HFFc6 (cell line): ENCODE measurements at regions not wholly inside any gene's neighbourhood (a gene's known extent, or its start where the extent isn't known, plus 50 kb on each side); places are given as distances from the start of the nearest gene placed in this dataset.

ENCODE experiments used
- DNase-seq: peaks from one replicate; pipeline ENCODE4 v3.0.0-alpha.2; 2018
- H3K27ac Mint-ChIP-seq: 2 replicates; pipeline ENCODE4 v1.8.0; 2020; ENCODE audit warnings: mild to moderate bottlenecking, mixed read lengths
- H3K27me3 Mint-ChIP-seq: 2 replicates; pipeline ENCODE4 v1.8.0; 2021; ENCODE audit warnings: mild to moderate bottlenecking, moderate library complexity, mixed read lengths; ENCODE audit not compliant: insufficient read depth
- H3K36me3 Mint-ChIP-seq: 2 replicates; pipeline ENCODE4 v1.8.0; 2021; ENCODE audit warnings: low read depth, mixed read lengths
- H3K4me1 Mint-ChIP-seq: 2 replicates; pipeline ENCODE4 v1.8.0; 2020; ENCODE audit warnings: low read depth, mixed read lengths
- H3K4me3 Mint-ChIP-seq: 2 replicates; pipeline ENCODE4 v1.8.0; 2020; ENCODE audit warnings: mild to moderate bottlenecking, moderate library complexity, mixed read lengths
- H3K9me3 Mint-ChIP-seq: 2 replicates; pipeline ENCODE4 v1.8.0; 2020; ENCODE audit warnings: mild to moderate bottlenecking, mixed read lengths
- TF ChIP-seq, protein P1 (sequence below): fragments of 200-600 bp; sonication (generic); IDR thresholded peaks from 2 replicates; pipeline ENCODE4 v1.5.0; 2021; ENCODE audit warnings: antibody characterized with exemption, mild to moderate bottlenecking

DNA sequence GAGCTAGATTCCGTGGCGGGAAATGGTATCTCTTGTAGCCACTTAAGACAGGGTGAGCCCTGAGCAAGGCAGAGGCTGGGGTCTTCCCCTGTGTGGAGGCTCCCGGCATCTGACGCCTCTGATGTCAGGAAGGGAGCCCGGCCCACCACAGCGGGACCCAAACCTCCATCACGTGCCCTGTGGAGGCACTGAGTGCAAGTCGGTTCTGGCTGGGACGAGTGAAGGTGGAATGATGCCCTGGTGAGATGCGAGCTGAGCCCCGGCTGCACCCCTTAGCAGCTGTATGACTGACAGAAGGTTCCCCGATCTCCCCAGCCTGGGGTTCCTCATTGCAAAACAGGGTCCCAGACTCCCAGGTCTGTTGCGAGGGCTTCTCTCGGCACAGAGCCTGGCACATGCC, 187.4 kb upstream of the TNRC6C start:
- DNase-seq = no peak
- Mint-ChIP-seq H3K4me1 (peaks cover 6% of the 10 kb centered on the region), H3K27me3 (peaks cover 43% of the 10 kb centered on the region), H3K4me3 (no peak overlapping the region), H3K36me3 (no peaks in the 10 kb centered on the region), H3K9me3 (no peaks in the 10 kb centered on the region), H3K27ac (peak overlapping the region; percentile 44; the same call in 1 of the 2 replicates)
- TF ChIP-seq, protein P1, sequence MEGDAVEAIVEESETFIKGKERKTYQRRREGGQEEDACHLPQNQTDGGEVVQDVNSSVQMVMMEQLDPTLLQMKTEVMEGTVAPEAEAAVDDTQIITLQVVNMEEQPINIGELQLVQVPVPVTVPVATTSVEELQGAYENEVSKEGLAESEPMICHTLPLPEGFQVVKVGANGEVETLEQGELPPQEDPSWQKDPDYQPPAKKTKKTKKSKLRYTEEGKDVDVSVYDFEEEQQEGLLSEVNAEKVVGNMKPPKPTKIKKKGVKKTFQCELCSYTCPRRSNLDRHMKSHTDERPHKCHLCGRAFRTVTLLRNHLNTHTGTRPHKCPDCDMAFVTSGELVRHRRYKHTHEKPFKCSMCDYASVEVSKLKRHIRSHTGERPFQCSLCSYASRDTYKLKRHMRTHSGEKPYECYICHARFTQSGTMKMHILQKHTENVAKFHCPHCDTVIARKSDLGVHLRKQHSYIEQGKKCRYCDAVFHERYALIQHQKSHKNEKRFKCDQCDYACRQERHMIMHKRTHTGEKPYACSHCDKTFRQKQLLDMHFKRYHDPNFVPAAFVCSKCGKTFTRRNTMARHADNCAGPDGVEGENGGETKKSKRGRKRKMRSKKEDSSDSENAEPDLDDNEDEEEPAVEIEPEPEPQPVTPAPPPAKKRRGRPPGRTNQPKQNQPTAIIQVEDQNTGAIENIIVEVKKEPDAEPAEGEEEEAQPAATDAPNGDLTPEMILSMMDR = no peak

DNA sequence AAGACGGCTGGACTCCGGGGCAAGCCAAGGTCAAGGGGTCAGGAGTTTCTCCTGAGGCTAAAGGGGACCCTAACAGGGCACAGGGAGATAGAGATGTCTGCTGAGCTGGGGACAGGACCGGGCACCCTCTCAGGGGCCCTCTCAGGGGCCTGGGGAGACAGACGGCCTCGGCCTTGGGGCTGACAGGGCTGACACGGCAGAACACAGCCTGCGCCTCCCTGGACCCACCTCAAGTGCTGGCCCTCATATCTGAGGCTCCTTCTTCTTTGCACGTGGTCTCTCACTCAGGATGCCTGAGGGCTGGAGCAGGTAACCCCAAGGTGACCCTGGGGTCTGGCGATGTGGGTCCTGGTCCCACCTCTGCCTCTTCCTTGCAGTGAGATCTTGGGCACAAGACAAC, 186.9 kb upstream of the TNRC6C start:
- Mint-ChIP-seq H3K27ac (no peak overlapping the region), H3K4me1 (peaks cover 6% of the 10 kb centered on the region), H3K4me3 (no peak overlapping the region), H3K27me3 (peaks cover 41% of the 10 kb centered on the region), H3K36me3 (no peaks in the 10 kb centered on the region), H3K9me3 (no peaks in the 10 kb centered on the region)
- DNase-seq = no peak
- TF ChIP-seq, protein P1 = no peak

DNA sequence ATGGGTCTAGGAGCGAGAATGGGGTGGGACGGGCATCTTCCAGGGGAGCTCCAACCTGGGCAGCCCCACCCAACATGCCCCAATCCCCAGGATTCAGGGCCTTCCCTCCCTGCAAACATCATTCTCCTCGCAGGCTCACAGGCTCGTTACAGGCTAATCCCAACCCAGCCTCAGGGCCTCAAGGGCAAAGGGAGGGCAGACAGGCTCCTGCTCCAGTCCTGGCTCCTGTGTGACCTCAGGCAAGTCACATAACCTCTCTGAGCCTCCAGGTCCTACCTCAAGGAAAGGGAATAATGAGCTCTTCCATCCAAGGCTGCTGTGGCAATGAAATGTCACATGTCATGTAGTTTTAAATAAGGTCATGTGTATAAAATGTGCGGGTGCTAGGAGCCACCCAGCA, 186.5 kb upstream of the TNRC6C start:
- DNase-seq = no peak
- Mint-ChIP-seq H3K4me3 (no peak overlapping the region), H3K4me1 (peaks cover 6% of the 10 kb centered on the region), H3K9me3 (no peaks in the 10 kb centered on the region), H3K27me3 (peaks cover 37% of the 10 kb centered on the region), H3K27ac (no peak overlapping the region), H3K36me3 (no peaks in the 10 kb centered on the region)
- TF ChIP-seq, protein P1 = no peak

DNA sequence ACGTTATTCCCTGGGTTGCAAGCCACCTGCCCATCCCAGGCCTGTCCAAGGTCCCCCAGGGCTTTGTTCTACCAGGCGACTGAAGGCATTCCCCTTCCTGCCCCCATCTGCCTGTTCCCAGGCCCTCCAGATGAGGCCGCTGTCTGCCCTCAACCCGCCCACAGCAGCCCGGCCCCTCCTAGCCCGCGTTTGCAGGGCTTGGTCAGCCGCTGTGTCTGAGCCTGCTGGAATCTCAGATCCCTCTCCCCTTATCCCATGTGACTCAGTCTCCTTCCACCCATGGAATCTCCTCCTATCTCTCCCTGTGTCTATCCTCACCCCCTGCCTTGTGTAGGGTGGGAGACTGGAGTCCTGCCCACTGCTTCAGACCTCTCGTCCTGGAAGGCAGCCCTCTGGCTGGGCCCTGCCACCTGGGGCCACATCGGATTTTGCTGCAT, 186.0 kb upstream of the TNRC6C start:
- DNase-seq = no peak
- H3K36me3 Mint-ChIP-seq = no peaks in the 10 kb centered on the region
- H3K27ac Mint-ChIP-seq = no peak overlapping the region
- no peaks in the 10 kb centered on the region for H3K9me3 Mint-ChIP-seq
- H3K4me3 Mint-ChIP-seq = no peak overlapping the region
- TF ChIP-seq, protein P1 = peak; percentile 30; the same call in 1 of the 2 replicates
- H3K27me3 Mint-ChIP-seq = peaks cover 33% of the 10 kb centered on the region
- H3K4me1 Mint-ChIP-seq = peaks cover 6% of the 10 kb centered on the region

DNA sequence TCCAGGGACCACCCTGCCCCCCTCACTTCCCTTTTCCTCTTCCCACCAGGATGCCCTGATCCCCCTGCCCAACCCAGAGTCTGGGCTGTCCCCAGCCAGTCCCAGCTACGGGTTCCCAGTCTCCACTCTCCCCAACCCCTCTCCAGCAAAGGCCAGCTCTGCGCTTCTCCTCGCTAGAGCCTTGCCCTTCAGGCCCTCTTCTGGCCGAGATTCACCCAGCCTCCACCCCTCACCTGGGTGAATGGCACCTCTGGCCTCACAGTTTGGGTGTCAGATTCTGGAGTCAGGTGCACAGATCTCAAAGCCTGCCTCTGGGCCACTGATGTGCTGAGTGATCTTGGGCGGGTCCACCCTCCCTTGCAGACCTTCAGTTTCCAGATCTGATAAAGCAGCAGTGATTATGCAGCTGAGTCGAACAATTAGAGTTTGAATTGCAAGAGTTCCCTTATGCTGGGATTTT, 185.6 kb upstream of the TNRC6C start:
- TF ChIP-seq, protein P1 = no peak
- H3K36me3 Mint-ChIP-seq = no peaks in the 10 kb centered on the region
- no peak overlapping the region for H3K27ac Mint-ChIP-seq
- peaks cover 32% of the 10 kb centered on the region for H3K27me3 Mint-ChIP-seq
- no peaks in the 10 kb centered on the region for H3K9me3 Mint-ChIP-seq
- H3K4me3 Mint-ChIP-seq = no peak overlapping the region
- DNase-seq = no peak
- H3K4me1 Mint-ChIP-seq = peaks cover 6% of the 10 kb centered on the region

DNA sequence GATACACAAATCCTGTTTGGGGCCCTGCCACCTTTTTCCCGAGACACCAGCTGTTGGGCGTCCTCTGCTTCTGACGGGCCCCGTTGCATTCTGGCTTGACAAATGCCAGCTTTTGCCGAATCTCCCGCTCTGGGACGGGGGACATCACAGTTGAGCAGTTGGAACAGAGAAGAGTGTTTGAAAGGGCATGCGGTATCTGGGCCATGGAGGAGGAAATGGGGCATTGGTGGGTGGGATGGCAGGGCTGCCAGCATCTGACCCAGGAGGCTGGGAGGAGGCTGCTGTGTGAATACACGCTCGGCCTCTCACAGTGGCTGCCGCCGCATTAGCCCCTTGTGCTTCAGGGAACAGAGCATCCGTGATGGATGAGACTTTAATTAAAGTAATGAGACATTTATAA, 184.3 kb upstream of the TNRC6C start:
- H3K4me1 Mint-ChIP-seq = peaks cover 6% of the 10 kb centered on the region
- no peak overlapping the region for H3K4me3 Mint-ChIP-seq
- no peak for DNase-seq
- peaks cover 29% of the 10 kb centered on the region for H3K27me3 Mint-ChIP-seq
- TF ChIP-seq, protein P1 = no peak
- no peak overlapping the region for H3K27ac Mint-ChIP-seq
- no peaks in the 10 kb centered on the region for H3K36me3 Mint-ChIP-seq
- H3K9me3 Mint-ChIP-seq = no peaks in the 10 kb centered on the region
